A172 (cell line): ENCODE measurements at regions not wholly inside any gene's neighbourhood (a gene's known extent, or its start where the extent isn't known, plus 50 kb on each side); places are given as distances from the start of the nearest gene placed in this dataset.

Source experiments
- DNase-seq: peaks from one replicate; pipeline ENCODE4 v3.0.0-alpha.2; 2015; ENCODE audit warnings: low spot score

- DNase-seq = no peak
Measured at GRCh38 chr11:70486731-70487130, 88.4 kb downstream of the CTTN start.

GRCh38 chr11:70487160-70487559 lies 88.8 kb downstream of the CTTN start:
- no peak for DNase-seq

DNA sequence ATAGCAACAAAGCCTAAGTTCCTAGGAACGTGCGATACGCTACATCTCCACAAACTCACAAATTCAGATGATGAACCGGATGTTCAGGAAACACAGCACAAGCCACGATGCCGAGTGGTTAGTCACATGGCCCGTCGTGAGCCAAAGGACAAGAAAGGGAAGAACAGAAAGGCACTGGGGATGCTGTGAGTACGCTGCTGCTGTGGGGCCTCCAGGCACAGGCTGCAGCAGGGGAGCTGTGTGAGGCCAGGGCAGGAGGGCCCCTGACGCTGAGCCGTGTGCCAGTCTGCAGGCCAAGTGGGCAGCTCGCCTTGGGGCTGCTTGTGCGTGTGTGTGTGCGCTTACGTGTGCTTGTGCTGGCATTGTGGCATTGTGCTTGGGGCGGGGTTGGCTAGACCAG lies 89.4 kb downstream of the CTTN start:
- no peak for DNase-seq

DNA sequence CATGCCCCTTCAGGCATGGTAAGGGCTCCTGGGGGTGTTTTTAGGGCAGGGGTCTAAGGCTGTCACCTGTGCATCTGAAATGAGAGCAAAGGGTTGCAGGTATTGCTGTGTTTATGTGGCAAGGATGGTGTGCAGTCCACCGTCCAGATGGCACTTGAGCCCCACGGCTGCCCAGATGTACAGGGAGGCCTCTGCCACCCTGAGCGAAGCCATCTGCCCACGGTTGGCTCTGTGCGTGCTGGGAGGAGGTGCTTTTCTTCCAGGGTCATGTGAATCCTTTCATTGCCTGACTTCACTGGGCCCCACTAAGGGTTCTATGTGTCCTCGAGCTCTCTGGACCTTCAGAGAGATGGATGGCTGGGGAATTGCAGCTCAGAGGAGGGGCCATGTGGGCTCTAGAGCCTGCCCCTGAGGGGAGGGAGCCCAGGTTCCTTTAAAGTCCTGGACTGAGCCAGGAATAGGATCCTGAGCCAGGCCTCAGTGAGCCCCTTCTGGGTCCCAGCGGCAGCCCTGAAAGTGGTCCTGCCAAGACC lies 89.9 kb downstream of the CTTN start:
- DNase-seq = no peak

DNA sequence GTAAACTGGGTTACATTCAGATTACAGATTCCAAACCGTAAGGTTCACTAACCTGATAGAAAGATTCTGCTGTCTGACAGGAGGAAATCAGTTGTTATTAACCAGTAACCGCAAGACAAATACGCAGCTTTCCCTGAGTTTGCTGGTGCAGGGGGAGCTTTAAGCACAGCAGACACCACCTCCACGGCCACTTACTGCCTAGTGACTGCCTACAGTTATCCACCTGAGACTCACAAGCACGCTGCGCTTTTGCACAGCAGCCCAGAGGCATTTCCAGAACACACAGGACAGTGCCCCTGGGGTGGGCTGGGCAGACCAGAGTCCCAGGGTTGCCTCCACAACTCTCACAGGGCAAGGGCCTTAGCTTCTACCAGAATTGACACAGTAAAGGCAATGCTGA lies 90.9 kb downstream of the CTTN start:
- DNase-seq = no peak

DNA sequence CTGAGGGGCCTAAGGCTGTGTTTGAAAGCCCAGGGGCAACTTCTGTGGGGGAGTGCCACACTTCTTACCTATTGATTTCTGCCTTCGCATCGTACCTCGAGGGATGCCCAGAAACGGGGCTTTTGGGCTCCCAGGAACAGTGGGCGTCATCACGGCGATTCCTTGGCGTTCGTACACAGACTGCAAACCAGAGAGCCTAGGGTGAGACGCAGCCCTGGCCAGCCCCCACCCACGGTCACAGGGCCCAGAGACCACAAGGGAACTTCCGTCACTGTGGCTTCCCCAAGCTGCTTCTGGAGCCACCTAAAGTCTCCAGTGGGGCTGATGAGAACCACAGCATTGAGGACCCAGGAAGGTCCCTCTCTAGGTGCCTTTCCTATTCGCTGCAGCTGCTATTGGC lies 91.9 kb downstream of the CTTN start:
- no peak for DNase-seq

GRCh38 chr11:70490723-70491558 lies 92.6 kb downstream of the CTTN start:
- DNase-seq = no peak

DNA sequence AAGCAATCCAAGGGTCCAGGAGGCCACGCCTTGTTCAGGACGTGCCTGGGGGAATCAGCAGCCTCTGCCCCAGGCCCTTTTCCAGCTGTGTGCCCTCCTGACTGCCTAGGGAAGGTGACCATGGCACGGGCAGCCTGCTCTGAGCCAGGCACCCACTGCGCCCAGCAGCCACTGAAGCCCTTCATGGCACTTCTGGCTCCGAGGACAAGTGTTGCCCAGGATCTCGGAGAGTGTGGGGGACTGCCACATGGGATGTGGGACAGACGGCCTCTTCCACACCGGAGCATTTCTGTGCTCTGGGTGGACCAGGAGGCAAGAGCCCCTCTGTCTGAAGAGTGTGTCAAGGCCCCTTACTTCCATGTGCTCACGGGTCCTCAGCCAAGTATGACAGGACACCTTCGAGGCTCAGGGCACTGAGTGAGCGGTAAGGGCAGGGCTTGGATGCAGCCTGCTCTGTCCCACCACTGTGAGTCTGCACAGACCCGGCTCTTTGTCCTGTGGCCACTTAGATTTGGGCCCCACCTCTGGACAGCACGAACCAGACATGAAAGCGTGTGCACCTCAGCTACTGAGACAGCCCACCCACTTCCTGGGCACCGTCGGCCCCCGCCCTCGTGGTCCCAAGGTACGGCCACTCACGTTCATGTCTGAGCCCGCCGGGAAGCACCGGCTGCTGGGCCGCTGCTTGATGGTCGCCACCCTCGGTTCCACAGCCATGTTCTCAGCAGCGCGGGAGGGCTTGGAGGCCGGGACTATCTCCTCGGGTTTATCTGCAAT lies 93.6 kb downstream of the CTTN start:
- DNase-seq = no peak

GRCh38 chr11:70493089-70493474 lies 94.8 kb downstream of the CTTN start:
- no peak for DNase-seq

DNA sequence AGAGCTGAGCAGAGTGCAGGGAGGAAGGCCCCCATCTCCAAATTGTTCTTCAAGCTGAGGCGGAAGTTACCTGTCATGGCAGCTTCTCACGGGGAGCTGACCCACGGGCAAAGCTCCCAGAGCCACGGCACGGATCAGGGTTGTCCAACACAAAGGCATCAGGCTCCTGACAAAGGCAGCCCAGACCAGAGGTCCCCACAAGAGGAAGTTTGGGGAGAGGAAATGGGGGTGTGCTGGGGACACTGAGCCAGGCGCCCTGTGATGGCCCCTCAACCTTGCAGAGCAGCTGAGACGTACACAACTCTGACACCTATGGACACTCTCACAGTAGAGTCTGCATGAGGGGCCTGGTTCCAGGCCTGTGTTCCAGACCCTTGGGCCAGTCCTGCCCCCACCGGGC lies 95.6 kb downstream of the CTTN start:
- DNase-seq = no peak

- no peak for DNase-seq
Measured at GRCh38 chr11:70494559-70495350, 96.4 kb downstream of the CTTN start.

DNA sequence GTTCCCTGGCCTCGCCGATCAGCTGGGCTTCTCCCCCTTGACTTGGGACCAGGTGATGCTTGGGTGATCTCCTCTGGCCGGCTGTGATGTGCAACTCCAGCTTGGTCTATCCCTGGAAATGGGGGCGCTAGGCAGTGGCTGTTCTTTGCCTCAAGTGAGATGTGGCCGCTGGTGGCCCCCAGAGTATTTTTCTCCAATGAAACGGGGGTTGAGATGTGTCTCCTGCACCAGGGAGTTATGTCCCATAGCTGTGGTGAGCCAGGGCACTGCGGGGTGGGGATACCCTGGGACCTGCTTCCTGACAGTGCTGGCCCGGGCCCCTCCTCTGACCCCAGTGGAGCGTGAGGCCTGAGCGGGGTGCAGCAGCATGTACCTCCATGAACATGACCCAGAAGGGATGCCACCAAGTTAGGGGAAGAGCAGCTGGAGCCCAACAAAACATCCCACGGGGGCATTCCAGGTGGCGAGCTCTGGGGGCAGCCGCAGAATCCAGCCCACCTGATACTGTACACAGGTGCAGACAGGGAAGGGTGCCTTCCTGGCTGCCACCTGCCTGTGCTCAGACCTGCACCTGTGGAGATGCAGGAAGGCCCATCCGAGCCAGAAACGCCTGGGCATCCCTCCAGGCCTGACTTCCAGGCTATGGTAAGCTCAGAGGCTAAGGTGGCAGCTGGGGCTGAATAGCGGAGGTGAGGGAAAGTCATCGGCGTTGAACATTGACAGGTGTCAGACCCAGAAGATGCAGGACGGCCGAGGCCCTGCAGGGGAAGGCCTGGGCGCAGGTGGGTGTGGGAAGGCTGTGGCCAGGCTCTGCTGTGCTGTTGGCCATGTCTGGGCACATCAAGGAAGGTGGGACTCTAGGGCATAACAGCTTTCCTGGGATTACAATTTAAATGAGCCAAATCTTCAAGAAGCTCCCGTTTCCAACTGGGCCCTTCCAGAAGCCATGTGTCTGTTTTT lies 97.3 kb downstream of the CTTN start:
- no peak for DNase-seq

DNA sequence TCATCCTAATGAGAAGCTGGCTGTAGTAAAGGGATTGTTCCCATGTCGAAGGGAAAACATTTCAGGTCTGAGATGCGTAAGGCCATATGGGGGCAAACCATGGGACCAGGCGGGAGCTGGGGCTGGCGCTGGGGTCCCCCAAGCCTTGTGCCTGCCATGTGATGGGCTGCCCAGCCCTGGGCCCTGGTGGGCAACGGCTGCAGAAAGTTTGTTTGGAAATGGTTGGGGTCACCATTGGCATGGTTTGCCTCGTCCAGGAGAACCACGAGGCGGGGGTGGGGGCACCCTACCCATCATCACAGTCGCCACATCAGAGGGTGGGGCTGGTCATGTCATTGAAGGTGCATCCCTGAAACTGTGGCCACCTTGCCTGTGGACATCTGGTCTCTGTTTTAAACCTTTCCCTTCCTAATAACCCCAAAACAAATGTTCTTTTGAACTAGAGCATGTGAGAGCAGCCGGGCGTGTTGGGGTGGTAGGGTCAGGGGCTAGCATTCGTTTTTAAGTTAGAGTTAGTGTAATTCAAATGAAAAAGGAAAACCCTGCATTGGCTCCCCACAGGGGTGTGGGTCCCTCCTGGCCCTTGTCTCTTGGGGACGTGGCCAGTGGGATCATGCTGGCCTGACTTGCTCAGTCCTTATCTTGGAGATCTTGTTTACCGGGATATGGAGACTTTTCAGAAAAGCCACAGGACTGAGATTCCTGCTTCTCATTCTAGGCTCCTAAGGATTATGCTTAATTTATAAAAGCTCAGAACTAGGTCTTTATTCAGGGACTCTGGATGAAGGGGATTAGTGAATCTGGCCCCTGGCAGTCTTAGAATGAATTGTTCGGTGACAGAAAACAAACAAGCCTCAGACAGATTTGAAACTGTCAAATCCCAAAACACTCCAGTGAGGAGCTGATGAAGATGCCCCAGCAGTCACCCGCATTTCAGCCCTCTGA lies 98.5 kb downstream of the CTTN start:
- DNase-seq = no peak

DNA sequence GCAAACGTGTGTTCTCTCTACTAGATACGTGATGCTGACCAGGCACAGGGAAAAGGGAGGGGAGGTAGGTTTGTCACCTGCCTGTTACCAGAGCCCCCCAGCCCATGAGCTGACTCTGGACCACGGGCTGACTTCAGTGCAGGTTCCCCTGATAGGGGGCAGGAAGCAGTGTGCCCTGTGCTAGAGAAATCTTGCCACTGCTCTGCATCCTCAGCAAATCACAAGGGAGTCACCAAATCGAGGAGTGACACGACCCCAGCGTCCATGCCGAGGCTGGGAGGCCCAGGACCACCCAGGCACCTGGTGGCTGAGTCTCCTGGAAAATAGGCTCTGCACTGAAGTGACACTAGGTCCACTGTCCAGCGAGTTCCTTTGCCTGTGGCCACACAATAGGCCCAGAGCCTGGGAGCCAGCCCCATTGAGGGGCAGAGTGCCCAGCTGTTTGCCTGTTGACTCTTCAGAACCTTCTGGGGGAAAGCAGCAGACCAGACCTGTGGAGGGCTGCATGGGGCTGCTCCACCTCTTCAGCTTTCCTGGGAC lies 99.3 kb downstream of the CTTN start:
- no peak for DNase-seq

DNA sequence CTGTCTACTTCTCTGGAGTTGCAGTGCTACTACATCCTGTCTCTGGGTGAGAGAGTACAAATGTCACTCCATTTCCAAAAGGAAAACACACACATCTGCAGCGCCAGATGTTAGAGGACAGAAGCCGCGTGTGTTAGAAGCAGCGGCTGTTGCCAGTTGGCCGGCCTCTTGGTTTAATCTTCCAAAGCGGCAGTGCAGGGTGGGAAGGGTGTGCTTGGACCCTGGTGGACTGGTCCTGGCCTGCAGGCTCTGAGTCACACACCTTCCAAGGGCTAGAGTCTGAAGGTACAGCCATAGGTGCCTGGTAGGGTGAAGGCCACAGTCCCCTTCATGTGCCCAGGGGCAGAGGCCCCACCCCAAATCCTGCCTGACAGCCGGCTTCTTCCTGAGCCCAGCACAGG lies 99.8 kb downstream of the CTTN start:
- DNase-seq = no peak

- DNase-seq = no peak
Measured at GRCh38 chr11:70498976-70499801, 100.9 kb downstream of the CTTN start.

GRCh38 chr11:70500076-70500847 lies 101.9 kb downstream of the CTTN start:
- no peak for DNase-seq
